GM19324 (cell line): ENCODE measurements at regions not wholly inside any gene's neighbourhood (a gene's known extent, or its start where the extent isn't known, plus 50 kb on each side); places are given as distances from the start of the nearest gene placed in this dataset.
A peak's percentile ranks its signal among the peaks of the same experiment; 100 is the strongest.

Experiments
- ATAC-seq: cut with Tn5 transposase; IDR thresholded peaks from one replicate; pipeline ENCODE4 v1.9.1; 2021; ENCODE audit warnings: mild to moderate bottlenecking, moderate library complexity; ENCODE audit not compliant: unreplicated experiment, low FRiP score

- ATAC-seq, result no peak
Measured at GRCh38 chr3:153595186-153595815, 433.3 kb downstream of the RAP2B start.

GRCh38 chr3:153596401-153596800, 434.4 kb downstream of the RAP2B start:
- ATAC-seq, result peak; percentile 48

GRCh38 chr3:153599685-153600084, 437.7 kb downstream of the RAP2B start:
- ATAC-seq, result no peak

- no peak for ATAC-seq
Measured at GRCh38 chr3:153600896-153601295, 438.9 kb downstream of the RAP2B start.

GRCh38 chr3:153601374-153601853, 439.4 kb downstream of the RAP2B start:
- ATAC-seq, result no peak

- no peak for ATAC-seq
Measured at GRCh38 chr3:153602801-153603200, 440.8 kb downstream of the RAP2B start.

- no peak for ATAC-seq
Measured at GRCh38 chr3:153614140-153614539, 452.1 kb downstream of the RAP2B start.

GRCh38 chr3:153614563-153614962, 452.5 kb downstream of the RAP2B start:
- ATAC-seq, result no peak

GRCh38 chr3:153615863-153616262, 453.8 kb downstream of the RAP2B start:
- ATAC-seq, result no peak

- ATAC-seq, result no peak
Measured at GRCh38 chr3:153617463-153617862, 455.4 kb downstream of the RAP2B start.

- ATAC-seq, result no peak
Measured at GRCh38 chr3:153618176-153618575, 456.1 kb downstream of the RAP2B start.

GRCh38 chr3:153619268-153619667, 457.2 kb downstream of the RAP2B start:
- no peak for ATAC-seq

GRCh38 chr3:153621953-153622352, 459.9 kb downstream of the RAP2B start:
- ATAC-seq, result peak; percentile 87

- no peak for ATAC-seq
Measured at GRCh38 chr3:153623834-153624233, 461.8 kb downstream of the RAP2B start.

GRCh38 chr3:153624310-153625030, 462.4 kb downstream of the RAP2B start:
- no peak for ATAC-seq

- no peak for ATAC-seq
Measured at GRCh38 chr3:153625506-153625905, 463.5 kb downstream of the RAP2B start.

GRCh38 chr3:153626158-153626557, 464.1 kb downstream of the RAP2B start:
- no peak for ATAC-seq

GRCh38 chr3:153628591-153628990, 466.6 kb downstream of the RAP2B start:
- ATAC-seq, result no peak

GRCh38 chr3:153629148-153629547, 467.1 kb downstream of the RAP2B start:
- no peak for ATAC-seq

GRCh38 chr3:153631102-153631501, 469.1 kb downstream of the RAP2B start:
- no peak for ATAC-seq

GRCh38 chr3:153631664-153632063, 469.6 kb downstream of the RAP2B start:
- no peak for ATAC-seq

- no peak for ATAC-seq
Measured at GRCh38 chr3:153633407-153633806, 471.4 kb downstream of the RAP2B start.
